Left kidney (tissue), 1 donor: ENCODE measurements at regions not wholly inside any gene's neighbourhood (a gene's known extent, or its start where the extent isn't known, plus 50 kb on each side); places are given as distances from the start of the nearest gene placed in this dataset.
"Not testable (repeated sequence)": the region's sequence is repeated elsewhere in the genome, so short reads cannot be mapped to it uniquely, and the experiment has no call there.

Source experiments
- DNase-seq: peaks from one replicate; pipeline ENCODE4 v3.0.0-alpha.2; 2013

DNA sequence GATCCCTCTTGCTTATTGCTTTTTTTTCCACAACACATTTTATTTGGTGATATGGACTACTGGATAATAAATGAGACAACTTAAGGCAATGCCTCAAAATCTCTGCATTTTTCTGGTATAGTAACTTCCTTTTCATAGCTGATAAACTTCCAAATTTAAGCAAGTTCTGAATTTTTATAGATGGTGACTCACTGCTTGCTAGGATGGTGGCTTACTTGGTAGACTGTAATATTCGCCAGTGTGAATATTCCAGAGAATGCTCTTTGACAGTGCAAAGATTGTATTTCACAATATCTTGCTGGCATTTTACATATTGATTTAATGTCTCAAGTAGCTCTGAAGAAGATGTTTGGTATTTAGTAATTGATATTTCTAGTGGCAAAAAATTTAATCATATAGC is 472.4 kb downstream of the TFEC start:
- DNase-seq: no peak

DNA sequence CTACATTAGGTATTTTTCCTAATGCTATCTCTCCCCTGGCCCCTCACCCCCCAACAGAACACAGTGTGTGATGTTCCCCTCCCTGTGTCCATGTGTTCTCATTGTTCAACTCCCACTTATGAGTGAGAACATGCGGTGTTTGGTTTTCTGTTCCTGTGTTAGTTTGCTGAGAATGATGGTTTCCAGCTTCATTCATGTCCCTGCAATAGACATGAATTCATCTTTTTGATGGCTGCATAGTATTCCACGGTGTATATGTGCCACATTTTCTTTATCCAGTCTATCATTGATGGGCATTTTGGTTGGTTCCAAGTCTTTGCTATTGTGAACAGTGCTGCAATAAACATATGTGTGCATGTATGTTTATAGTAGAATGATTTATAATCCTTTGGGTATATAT is 473.3 kb downstream of the TFEC start:
- not testable (repeated sequence) for DNase-seq

DNA sequence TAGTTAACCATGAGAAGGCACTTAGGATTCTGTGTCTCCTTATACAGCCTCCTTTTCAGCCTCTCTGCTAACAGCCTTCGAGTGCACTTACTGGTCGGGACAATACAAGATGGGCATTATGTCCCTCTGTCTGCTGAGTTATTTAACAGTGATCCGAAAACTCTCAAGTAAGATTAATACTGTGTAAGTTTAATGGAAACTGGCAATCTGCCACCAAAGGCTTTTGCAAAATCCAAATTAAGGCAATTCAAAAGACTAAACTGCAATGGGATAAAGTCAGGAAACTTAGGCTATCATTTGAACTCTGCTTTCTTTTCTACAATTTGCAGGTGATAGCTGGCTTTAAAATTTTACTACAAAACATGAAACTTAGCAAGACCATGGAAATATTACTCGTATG is 477.8 kb downstream of the TFEC start:
- no peak for DNase-seq

DNA sequence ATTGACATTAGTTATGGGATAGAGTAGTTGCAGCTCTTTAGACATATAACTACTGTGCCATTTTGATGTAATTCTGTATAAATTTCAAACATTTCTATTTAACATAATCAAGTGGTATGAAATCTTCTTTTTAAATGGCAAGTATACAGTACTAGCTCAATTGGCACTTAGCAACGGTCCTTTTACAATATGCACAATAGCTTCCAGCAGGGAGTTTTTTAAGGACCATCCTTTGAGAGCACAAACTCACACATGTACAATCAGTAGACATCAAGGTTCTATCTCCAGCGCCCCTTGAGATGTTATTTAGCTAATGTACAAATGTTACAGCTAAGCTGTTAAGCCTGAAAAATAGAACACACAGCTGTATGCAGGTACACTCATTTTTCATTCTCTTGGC is 480.7 kb downstream of the TFEC start:
- DNase-seq: no peak

DNA sequence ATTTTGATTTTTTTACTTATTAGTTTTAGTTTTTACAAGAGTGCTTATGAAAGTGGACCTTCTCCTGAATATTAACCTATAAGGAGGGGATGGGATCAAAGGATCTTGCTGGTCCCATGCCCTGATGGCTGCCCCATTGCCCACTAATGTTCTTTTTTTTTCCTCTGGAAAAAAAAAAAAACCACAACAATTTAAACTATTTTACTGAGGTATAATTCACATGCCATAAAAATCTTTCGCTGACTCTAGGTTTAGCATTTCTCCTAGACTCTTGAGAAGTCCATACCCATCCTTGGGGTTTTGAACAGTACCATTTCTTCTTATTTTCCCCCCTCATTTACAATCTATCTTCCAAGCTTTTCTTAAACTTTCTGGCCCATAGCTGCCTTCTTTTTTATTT is 481.8 kb downstream of the TFEC start:
- no peak for DNase-seq

DNA sequence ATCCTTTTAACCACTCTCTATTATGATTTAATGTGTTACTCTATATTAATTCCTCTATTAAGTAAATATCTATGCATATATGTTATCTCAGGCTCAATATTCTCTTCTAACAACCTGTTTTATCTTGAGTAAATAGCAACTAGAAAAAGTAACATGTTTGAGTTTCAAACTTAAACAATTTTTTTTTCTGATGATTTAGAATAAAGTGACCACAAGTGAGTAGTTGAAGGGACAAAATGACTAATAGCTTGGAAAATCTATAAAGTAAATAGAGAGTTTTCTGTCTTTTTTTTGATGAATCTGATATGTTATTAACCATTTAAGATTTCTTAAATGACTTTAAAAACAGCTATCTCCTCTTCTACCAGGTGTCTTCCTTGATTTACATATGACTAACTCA is 483.8 kb downstream of the TFEC start:
- DNase-seq: no peak

DNA sequence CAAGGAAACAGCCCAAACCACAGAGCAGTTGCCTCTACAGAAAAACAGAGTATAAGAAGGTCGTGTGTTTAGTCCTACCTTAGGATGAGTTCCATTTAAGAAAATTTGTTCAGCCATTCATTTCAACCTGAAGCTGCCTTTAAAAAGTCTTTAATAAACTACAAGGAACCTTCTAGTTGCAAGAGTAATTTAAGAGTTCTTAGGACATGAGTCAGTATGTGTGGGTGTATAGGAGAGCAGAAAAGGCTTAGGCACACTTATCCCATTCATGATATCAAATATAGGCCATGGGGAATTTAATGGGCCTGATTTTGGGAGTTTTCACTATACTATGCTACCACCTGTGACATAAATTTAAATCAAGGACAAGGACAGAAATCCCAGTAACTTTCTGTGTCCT is 496.8 kb downstream of the TFEC start:
- DNase-seq: no peak

DNA sequence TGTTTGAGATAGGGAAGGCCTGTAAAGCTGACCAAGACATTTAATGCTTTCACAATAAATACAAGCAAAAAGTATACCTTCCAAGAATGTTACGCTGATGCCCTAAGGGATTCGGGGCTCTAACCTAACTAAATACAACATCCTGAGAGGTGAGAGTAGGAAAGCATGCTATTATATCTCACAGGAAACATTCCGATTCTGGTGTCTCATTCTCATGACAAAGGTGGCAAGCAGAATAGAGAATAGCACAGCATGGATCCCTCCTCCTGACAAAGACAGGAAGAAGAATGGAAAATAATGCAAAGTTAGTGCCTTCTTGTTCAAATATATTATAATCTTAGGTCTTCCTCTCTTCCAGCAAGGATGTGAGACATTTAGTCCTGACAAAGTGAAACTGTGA is 504.3 kb downstream of the TFEC start:
- no peak for DNase-seq

DNA sequence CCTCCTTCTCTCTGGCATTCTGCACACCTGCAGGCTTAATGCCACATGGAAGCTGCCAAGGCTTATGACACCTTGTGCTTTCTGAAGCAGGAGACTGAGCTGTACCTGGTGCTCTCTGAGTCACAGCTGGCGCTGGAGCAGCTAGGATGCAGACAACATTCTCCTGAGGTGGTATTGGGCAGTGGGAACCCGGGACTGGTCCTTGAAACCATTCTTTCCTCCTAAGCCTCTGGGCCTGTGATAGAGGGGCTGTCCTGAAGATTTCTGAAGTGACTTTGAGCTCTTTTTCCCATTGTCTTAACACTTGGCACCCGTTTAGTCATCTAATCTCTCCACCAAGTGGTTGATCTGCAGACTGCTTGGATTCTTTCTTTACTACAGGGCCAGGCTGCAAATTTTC is 508.4 kb downstream of the TFEC start:
- DNase-seq: no peak

DNA sequence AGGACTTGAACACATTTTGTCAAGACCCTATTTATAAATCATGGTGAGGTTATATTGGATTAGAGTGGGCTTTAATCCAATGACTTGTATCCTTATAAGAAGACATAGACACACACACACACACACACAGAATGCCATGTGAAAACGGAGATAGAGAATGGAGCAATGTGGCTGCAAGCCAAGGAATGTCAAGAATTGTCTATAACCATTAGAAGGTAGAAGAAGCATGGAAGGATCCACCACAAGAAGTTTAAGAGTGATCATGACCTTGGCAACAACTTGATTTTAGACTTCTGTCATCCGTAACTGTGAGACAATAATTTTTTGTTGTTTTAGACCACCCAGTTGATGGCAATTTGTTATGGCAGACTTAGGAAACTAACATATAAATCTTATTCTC is 514.2 kb downstream of the TFEC start:
- DNase-seq: no peak

DNA sequence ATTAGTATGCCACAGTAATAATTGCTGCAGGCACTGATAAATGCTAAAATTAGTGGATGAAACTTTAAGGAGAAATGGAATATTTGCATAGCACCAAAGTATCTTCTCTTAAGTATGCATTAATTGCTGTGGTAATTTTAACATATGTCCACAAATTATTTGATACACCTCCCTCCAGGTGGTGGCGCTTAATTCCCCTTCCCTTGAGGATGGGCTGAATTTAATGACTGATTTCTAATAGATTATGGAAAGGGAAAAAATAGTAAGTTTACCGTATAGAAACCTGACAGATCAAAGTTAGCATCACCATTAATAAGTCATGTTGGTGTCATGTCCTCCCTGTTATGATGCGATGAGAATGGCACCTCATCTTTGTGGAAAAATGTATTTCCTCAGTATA is 519.2 kb downstream of the TFEC start:
- DNase-seq: no peak

DNA sequence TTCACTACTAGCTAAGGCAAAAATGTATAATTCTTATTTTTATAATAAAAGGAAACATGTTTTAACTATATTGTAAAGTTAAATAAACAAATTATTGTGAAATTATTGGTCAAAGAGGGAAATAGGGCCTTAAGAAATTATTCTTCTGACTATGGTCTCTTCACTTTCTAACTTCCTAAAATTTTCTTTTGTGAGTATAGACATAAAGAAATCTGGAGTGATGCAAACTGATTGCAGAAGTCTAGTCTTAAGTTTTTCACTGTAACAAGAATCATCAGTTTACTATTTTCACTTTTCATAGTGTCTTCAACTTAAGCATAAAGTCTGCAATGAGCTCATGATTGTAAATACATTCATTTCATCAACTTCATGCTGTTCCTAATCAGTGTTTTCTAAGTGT is 525.4 kb downstream of the TFEC start:
- DNase-seq: no peak

DNA sequence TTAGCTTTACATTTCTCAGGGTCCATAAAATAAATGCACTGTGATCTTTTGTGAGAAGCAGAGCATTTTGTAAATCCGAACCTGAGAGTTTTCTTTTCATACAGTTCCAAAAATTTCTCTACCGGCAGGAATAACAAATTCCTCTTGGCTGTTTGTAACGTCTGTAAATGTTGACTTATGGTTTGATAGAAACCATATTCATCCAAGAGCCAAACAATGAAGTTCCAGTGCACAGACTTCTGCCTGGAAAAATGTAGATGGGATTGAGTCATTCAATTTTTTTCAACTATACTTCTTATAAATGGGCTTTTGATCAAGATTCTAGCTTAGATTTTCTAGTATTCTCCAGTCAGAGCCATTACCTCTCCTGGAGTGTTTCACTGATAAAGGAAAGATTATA is 530.6 kb downstream of the TFEC start:
- no peak for DNase-seq

DNA sequence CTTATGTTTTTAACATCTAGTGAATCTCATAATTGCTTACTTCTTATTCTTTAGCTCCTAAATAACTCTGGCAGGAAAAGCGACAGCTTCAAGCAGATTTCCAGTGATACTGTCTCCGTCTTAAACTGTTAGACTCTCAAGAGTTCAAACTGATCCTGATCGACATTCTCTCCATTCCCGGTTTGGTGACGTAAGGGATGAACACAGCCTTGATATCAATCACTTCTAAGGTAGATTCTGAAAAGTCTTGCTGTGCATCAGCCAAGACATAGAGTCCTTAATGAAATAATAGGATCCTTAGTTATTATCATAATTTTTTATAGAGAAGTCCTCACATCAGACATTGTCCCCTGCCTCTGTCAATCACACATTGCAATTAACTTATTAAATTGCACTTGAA is 534.6 kb downstream of the TFEC start:
- no peak for DNase-seq

DNA sequence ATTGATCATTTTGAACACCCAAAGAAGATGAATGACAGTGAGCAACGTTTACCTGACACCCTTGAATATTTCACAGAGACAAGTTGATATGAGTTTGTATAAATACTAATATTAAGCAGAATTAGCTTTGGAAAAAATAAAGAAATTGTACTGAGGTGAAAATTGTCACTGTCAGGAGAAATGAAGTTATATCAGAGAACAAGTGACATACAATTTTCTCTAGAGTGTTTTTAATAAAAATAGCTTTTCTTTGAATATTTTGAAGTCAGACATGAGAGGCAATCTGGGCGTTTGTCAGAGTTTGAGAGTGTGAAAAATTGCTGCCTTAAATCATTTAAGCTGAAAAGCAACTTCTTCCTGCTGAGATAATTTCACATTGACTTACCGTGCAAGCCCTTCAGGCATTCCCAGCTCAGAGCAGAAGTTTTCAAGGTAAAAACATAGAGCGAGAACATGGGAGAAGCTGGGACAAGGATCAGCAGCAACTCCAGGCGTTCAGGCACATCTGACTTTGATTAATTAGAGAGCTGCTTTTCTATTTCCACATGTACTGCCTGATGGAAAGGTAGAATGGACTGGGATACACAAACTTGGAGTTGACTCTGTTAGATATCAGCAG is 535.9 kb downstream of the TFEC start:
- DNase-seq: no peak

DNA sequence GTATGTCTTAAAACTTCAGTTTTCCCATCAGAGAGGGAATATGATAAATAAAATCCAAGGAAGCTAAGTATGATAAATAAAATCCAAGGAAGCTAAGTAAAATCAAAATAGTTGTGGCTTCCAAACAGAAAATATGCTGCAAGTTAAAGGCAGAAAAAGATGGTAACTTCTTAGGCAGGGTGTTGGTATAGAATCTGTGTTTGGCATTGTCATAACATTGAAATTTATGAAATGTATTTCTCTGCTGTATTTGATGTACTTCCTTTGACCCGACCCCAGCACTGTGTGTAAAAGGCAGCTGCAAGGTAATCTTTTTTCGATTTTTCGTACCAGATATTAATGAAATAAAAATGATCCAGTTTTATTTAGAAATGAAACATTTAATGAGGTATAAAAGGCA is 537.2 kb downstream of the TFEC start:
- no peak for DNase-seq

DNA sequence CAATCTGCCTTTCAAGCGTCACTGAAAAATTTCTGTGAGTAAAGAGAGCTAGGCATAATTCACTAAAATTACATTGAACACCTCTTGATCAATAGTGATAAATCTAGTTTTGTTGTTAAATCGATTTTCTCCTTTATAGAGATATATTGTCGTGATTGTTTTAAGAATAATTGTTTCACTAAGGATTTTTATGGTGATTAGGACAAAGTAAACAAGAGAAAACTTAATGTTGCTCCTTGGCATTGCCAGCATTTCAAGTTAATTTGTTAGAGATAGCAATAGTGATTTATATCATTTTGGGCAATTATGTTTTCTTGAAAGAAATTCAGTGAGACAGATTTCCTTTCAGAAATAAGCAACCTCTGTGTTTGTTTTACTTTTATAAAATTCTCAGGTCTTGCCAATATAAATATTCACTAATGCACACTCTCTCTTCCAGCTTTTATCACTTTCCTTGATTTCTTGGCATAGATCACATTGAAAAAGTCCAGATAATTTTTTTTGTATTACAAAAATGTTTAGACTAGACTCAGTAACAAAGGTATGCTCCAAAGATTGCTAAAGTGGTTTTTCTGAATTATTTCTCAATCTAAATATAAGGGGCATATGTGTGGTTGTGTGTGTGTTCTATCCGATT is 538.7 kb downstream of the TFEC start:
- no peak for DNase-seq

DNA sequence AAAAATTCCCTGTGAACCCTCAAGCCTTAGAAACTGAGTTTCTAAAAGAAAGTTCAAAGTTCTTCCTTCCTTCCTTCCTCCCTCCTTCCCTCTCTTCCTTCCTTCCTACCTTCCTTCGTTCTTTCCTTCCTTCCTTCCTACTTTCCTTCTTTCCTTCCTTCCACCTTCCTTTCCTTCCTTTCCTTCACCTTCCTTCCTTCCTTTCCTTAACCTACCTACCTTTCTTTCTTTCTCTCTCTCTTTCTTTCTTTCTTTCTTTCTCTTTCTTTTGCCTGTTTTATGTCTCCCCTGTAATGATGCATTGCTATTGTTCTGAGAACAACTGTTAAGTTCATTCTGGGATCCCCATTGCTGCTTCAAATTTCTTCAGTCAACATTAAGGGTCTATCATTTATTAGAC is 551.1 kb downstream of the TFEC start:
- no peak for DNase-seq

DNA sequence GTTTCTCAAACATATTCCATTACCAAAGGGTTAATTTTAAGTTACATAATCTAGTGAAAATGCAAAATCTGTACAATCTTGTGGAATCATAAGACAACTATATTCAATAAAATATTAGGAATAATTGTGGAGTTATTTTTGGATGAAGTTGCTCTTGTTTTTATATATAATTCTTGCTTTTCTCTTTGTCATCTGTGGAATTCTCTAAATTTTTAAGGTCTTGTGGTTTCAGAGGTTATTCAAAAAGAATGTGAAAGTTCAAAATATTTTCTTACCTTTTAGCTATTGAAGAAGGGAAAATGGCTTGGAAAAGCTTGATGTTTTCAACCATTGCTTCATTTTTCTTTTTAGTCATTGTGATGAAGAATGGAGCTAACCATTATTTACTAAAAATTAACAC is 552.1 kb downstream of the TFEC start:
- DNase-seq: no peak

DNA sequence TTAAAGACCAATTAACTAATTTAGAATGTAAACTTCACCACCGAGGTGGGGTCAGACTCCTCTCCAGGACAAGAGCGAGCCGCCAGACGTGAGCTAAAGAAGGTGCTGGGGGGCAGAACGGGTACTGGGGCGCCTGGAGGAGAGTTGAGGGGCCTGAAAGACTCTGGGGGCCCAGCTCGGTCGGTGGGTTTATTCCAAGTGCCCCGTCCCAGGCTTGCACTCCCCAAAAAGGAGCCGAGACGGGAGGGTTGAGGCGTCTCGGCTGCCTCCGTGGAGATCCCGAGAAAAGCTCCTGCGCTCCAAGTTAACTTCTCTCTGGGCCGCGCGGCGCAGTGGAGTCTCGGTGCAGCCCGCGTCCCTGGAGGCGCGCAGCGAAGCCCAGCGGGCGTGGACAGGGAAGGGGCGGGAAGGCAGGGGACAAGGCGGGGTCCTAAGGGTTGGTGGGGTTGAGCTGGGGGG is 553.3 kb downstream of the TFEC start:
- DNase-seq: peak; percentile 32

DNA sequence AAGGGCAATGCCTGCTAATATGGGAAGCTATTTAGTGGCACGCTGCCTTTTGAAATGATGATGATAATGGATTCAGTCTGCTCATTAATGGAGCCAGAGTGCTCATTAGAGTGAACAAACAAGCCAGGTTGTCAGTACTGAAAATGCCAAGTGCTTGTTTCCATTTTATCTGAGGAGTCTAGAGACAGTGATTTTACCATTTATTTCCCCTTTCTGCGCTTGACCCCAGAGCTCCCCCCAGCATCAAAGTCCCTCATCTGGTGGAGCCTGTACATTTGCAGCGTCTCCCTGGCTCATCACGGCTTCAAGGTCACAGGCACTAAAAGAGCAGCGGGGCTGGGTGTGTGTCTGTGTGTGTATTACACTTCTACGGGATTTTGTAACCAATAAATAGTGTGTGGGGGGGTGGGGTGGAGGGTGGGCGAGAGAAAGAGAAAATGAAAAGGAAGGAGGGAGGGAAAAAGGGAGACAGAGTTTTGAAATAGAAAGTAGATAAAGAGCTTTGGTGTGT is 553.8 kb downstream of the TFEC start:
- peak; percentile 10 for DNase-seq

DNA sequence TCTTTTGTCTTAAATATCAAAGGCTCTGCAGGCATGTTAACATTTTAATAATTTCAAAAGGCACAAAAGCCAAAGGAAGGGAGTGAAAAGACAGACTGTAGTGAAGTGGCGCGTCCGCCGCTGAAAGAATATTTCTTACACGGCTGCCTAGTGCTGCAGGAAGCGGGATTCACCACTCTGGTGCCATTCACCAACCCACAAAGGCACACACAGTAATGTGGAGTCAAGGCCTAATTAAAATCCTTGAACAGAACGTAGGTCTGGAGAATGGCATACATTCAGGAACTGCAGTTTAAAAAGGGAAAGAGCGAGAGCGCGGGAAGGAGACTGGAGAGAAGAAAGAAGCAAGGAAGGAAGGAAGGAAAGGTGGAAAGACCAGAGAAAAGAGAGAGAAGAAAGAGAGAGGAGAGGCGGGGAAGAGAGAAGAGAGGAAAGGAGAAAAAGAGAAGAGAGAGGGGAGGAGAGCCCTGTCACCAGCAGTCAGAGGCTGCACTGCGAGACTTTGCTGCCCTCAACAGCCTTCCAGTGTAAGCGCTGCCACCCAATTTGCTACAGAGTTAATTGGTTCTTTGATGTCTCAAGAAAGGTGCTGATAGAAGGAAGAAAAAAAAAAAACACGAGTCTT is 554.0 kb downstream of the MDFIC start:
- DNase-seq: peak; percentile 11

DNA sequence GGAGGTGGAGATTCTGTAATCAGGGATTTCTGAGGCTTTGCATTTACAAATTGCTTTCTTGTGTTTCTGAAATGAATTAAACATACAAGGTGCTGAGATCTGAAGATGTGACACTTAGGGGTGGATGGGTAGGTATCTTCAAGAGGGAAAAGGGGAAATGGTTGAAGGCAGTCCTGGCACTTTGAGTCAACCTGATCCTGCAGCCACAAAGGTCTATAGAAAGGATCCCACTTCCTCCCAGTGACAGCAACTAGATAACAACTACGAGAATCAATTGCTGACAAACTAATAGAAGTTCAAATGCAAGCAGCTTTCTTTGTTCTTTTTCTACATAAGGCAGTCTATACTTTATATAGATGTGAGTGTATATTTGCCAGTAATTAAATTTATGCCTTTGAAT is 553.3 kb downstream of the MDFIC start:
- DNase-seq: no peak

DNA sequence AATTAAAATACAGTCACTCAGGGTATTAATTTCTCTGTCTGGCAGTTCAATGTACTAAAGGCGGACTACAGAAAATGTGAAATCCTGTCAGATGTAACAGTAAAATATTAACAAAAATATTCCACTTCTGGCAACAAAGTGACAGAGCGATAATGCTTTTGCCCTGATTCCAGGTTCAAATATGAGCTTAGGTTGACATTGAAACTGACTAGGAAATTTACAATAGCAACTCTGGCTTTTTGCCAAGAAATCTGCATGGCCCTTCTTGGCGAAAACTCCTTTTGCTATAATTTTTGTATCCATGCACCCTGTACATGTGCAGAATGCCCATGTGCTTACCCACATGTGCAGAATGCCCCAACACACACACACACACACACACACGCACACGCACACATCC is 552.2 kb downstream of the MDFIC start:
- no peak for DNase-seq
